ENCODE measurements at regions not wholly inside any gene's neighbourhood (a gene's known extent, or its start where the extent isn't known, plus 50 kb on each side); places are given as distances from the start of the nearest gene placed in this dataset.
"Not testable (repeated sequence)": the region's sequence is repeated elsewhere in the genome, so short reads cannot be mapped to it uniquely, and the experiment has no call there.

DNA sequence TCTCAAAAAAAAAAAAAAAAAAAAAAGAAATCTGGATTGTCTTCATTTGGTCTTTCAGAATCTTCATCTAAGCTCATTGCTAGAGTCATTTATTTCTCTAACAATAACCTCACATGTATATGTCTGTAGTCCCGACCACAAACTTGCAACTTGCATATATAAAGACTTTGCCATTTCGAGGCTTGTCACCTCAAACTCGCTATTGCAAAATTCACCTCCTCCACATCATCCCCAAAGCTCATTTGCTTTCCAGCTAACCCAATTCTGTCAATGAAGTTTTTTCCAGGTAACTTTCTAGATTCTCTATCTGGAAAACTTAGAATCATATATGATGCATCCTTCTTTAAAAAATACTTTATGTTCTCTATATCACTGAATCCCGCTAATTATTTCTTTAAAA lies 393.2 kb upstream of the ATXN7L3B start:
- no peak for DNase-seq (ENCODE audit: low read depth)

DNA sequence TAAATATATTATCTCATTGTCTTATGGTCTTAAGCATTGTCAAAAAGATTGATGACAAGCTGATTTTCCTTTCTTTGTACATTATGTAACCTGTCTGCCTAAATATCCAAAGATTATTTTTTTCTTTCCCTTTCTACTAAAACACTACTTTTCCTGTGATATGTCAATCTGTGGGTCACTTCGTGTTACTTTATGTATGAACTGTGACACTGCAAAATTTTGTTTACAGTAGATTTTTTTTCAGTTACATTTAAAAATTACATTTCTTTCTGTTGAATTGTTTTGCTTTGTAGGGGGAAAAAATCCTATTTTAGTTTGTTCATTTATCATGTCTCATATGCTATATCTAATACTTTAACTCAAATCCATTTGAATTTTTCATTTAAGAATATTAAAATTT lies 392.3 kb upstream of the ATXN7L3B start:
- DNase-seq (ENCODE audit: low read depth), result no peak

- DNase-seq (ENCODE audit: low read depth), result no peak
Measured at GRCh38 chr12:74148849-74149248, 388.8 kb upstream of the ATXN7L3B start.

GRCh38 chr12:74152370-74152769 lies 385.3 kb upstream of the ATXN7L3B start:
- DNase-seq (ENCODE audit: low read depth), result no peak

DNA sequence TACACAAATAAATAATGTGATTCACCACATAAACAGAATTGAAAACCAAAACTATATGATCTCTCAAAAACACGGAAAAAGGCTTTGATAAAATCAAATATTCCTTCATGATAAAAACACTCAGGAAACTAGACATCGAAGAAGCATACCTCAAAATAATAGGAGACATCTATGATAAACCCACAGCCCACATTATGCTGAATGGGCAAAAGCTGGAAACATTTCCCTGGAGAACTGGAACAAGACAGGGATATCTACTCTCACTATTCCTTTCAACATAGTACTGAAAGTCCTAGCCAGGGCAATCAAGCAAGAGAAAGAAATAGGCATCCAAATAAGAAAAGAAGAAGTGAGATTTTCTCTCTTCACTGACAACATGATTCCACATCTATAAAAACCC lies 371.5 kb upstream of the ATXN7L3B start:
- no peak for DNase-seq (ENCODE audit: low read depth)

- no peak for DNase-seq (ENCODE audit: low read depth)
Measured at GRCh38 chr12:74169607-74170006, 368.0 kb upstream of the ATXN7L3B start.

GRCh38 chr12:74170645-74171477 lies 366.8 kb upstream of the ATXN7L3B start:
- DNase-seq (ENCODE audit: low read depth), result no peak

DNA sequence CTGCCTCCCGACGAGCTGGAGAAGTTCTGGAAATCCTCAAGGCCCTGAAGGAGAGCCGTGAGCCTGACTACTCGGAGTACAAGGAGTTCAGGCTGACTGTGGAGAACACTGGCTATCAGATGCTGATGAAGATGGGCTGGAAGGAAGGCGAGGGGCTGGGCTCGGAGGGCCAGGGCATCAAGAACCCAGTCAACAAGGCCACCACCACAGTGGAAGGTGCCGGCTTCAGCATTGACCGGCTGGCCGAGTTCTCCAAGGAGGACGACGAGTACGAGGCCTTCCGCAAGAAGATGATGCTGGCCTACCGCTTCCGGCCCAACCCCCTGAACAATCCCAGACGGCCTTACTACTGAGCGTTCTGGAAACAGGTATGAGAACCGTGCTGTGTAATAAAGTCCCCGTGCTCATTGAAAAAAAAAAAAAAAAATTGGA lies 366.1 kb upstream of the ATXN7L3B start:
- DNase-seq (ENCODE audit: low read depth), result no peak

GRCh38 chr12:74174961-74175360 lies 362.7 kb upstream of the ATXN7L3B start:
- DNase-seq (ENCODE audit: low read depth), result not testable (repeated sequence)

DNA sequence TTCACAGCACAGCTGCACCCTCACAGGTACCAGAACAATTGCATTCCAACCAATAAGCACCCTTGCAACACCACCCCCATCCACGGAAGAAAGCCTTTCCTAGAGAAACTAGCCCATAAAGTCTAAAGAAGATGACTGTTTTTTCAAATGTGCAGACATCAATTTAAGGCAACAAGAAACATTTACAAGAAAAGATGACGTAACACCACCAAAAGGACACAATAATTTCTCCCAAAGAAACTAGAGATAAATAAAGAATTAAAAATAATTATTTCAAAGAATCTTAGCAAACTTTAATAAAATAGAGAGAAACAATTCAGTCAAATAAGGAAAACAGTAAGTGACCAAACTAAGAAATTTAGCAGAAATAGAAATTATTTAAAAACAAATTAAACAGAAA lies 352.3 kb upstream of the ATXN7L3B start:
- no peak for DNase-seq (ENCODE audit: low read depth)

- DNase-seq (ENCODE audit: low read depth), result no peak
Measured at GRCh38 chr12:74193191-74193590, 344.4 kb upstream of the ATXN7L3B start.

DNA sequence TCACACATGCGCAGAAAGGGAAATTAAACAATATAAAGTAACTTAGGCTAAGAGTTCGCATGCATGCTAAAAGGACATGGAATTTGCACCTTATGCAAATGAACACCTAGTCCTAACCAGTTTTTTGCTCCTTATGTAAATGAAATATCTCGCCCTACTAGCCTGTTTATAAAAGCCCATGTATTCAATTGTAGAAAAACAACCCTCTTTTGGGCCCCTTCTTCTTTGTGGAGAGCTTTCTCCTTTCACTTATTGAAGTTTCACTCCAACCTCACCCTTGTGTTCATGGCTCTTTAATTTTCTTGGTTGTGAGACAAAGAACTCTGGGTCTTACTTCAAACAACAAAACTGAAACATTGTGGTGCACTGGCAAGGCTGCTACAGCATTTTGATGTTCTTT lies 333.4 kb upstream of the ATXN7L3B start:
- no peak for DNase-seq (ENCODE audit: low read depth)

DNA sequence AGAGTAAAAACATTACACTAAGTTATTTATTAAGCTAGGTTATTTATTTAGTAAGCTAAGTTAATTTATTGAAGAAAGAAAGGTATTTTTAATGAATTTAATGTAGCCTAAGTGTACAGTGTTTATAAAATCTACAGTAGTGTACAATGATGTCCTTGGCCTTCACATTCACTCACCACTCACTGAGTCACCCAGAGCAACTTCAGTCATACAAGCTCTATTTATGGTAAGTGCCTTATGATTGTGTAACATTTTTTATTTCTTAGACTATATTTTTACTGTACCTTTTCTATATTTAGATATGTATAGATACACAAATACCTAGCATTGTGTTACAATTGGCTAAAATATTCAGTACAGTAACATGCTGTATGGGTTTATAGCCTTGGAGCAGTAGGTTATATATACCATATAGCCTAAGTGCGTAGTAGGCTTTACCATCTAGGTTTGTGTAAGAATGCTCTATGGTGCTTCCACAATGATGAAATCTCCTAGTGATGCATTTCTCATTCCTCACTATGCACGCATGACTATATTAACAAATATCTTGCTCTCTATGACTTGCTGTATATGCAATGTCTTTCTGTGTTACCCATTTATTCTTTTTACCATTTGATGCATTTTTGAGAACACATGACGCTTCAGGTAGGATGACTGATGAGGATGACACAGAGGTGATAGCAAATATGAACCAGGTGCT lies 309.6 kb upstream of the ATXN7L3B start:
- DNase-seq (ENCODE audit: low read depth), result no peak

DNA sequence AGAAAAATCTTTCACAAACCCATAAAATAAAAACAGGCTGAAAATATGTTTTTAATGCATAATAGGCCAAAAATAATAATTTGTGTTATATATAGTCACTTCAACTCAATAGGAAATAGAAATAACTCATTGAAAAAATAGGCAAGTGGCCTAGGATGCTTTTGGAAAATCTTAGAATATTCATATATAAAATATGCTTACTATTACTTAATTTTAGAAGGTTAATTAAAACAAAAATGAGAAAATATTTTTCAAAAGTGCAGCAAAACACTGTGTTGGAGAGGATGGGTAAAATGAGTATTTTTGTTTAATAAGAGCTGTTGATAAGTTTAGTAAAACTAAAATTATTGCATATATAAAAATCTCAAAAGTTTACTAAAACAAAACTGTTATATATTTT lies 308.0 kb upstream of the ATXN7L3B start:
- no peak for DNase-seq (ENCODE audit: low read depth)

DNA sequence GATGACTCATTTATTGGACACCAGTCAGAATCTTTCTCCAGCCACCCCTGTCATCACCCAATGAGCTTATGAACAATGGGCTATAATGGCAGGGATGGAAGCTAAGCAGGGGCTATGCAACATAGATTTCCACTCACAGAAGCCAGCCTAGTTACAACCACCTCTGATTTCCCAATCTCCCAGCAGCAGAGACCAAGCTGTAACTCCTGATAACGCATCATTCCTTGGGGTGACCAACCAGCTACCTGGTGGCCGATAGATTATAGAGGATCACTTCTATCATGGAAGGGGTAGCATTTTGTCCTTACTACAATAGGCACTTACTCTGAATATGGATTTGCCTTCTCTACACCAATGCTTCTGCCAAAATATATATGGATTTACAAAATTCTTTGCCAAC lies 302.3 kb upstream of the ATXN7L3B start:
- DNase-seq (ENCODE audit: low read depth), result no peak

GRCh38 chr12:74241341-74241740 lies 296.3 kb upstream of the ATXN7L3B start:
- DNase-seq (ENCODE audit: low read depth), result no peak

DNA sequence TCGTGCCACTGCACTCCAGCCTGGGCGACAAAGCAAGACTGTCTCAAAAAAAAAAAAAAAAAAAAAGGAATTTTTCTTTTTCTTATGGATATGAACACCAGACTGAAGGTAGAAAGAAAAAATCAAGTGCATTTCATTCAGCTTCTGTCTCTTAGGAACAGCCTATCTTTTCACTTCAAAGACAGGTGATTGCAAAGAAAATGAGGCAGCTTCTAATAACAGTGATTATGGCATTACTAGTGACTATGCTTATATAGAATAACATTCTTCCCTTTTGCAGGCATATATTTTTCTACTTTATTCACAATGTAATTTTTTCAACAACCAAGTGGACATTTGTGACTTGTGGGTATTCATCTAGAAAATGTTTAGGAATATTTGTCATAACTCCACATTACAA lies 295.5 kb upstream of the ATXN7L3B start:
- no peak for DNase-seq (ENCODE audit: low read depth)

DNA sequence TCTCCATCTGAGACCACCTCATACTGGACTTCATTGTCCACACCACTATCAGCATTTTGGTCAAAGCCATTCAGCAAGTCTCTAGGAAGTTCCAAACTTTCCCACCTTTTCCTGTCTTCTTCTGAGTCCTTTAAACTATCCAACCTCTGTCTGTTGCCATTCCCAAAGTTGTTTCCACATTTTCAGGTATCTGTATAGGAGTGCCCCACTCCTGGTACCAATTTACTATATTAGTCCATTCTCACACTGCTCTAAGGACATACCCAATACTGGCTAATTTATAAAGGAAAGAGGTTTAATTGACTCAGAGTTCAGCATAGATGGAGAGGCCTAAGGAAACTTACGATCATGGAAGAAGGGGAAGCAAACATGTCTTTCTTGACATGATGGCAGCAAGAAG lies 292.2 kb upstream of the ATXN7L3B start:
- DNase-seq (ENCODE audit: low read depth), result no peak

- no peak for DNase-seq (ENCODE audit: low read depth)
Measured at GRCh38 chr12:74250891-74251290, 286.7 kb upstream of the ATXN7L3B start.

GRCh38 chr12:74253826-74254225 lies 283.8 kb upstream of the ATXN7L3B start:
- DNase-seq (ENCODE audit: low read depth), result not testable (repeated sequence)

DNA sequence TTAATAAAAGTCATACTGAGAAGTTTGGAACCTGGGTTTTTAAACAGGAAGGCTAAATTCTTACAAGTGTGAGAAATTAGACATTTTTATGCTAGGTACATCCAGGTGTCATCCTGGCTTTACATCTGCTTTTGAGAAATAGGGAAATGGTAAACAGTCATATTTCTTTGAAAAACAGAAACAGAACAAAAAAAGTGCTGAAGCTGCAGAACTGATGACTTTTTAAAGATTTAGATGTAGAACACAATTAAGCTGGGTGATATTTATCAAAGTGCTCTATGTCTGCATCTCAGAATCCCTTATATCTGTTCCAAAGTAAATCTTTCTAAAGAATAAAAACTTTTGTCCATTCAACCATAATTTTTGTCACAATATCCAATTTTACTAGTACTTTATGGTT lies 282.9 kb upstream of the ATXN7L3B start:
- DNase-seq (ENCODE audit: low read depth), result no peak

DNA sequence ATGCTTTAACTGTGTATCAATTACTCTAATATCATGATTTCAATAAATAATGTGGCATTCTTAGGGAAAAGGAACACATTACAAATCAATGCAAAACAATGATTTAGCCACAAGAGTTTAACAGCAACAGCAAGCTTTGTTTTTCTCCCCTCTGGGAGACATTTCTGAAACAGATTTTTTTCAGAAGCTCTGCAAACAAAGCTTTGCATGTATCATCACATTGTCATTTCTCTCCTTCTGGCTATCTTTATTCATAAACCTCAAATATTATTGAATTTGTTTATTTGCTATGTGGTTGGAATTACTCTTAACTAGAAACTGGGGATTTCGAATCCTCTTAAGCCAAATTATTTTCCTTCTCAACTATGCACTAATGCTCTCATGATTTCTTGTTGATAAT lies 278.4 kb upstream of the ATXN7L3B start:
- no peak for DNase-seq (ENCODE audit: low read depth)

DNA sequence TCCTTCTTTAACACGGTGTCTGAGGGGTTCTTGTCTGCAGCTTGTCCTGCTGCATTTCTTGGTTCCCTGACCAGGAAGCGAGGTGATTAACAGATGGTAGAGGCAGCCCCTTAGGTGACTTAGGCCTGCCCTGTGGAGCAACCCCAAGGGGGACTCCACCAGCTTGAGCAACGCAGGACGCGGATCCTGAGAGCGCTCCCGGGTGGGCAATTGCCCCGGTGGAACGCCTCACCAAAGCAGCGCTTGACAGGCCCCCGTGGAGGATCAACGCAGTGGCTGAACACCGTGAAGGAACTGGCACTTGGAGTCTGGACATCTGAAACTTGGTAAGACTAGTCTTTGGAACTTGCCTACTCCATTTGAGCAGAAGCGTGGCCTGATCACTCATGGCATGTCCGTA lies 272.9 kb upstream of the ATXN7L3B start:
- no peak for DNase-seq (ENCODE audit: low read depth)

DNA sequence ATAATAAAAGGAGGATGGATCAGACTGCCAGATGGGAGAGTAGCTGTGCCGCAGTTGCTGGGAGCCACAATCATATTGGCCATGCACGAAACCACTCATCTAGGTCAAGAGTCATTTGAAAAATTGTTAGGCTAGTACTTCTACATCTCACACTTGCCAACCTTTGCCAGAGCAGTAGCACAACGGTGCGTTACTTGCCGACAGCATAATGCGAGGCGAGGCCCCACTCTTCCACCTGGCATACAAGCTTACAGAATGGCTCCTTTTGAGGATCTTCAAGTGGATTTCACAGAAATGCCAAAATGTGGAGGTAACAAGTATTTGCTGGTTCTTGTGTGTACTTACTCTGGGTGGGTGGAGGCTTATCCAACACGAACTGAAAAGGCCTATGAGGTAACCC lies 268.3 kb upstream of the ATXN7L3B start:
- DNase-seq (ENCODE audit: low read depth), result not testable (repeated sequence)
